DOHH2 (cell line): ENCODE measurements at regions not wholly inside any gene's neighbourhood (a gene's known extent, or its start where the extent isn't known, plus 50 kb on each side); places are given as distances from the start of the nearest gene placed in this dataset.

Experiments used
- H3F3A ChIP-seq: fragments of 200-600 bp; sonication (generic), shearing (Covaris generic); 2 replicates; pipeline ENCODE4 v1.6.0; 2016; ENCODE audit warnings: antibody characterized with exemption, mild to moderate bottlenecking; ENCODE audit not compliant: control insufficient read depth, insufficient read depth
- H3K27ac ChIP-seq: fragments of 200-600 bp; sonication (generic); 2 replicates; pipeline ENCODE4 v1.5.1; 2014; ENCODE audit warnings: low read depth, mild to moderate bottlenecking, low read length, moderate library complexity
- H3K27me3 ChIP-seq: fragments of 200-600 bp; sonication (generic); 2 replicates; pipeline ENCODE4 v1.6.1; 2014; ENCODE audit warnings: mild to moderate bottlenecking, low read length, mixed read lengths; ENCODE audit not compliant: control insufficient read depth
- H3K36me3 ChIP-seq: fragments of 200-600 bp; sonication (generic); 2 replicates; pipeline ENCODE4 v1.6.1; 2014; ENCODE audit warnings: mild to moderate bottlenecking, low read length, moderate library complexity, mixed read lengths; ENCODE audit not compliant: control insufficient read depth
- H3K4me1 ChIP-seq: fragments of 200-600 bp; sonication (generic); 2 replicates; pipeline ENCODE4 v1.6.1; 2014; ENCODE audit warnings: mild to moderate bottlenecking, low read length, mixed read lengths; ENCODE audit not compliant: control insufficient read depth
- H3K4me2 ChIP-seq: fragments of 200-600 bp; sonication (generic); 2 replicates; pipeline ENCODE4 v1.6.0; 2014; ENCODE audit warnings: mild to moderate bottlenecking, low read length, moderate library complexity
- H3K4me3 ChIP-seq: fragments of 200-600 bp; sonication (generic); 2 replicates; pipeline ENCODE4 v1.5.1; 2014; ENCODE audit warnings: mild to moderate bottlenecking, low read length, mixed read lengths
- H3K79me2 ChIP-seq: fragments of 200-600 bp; sonication (generic); 2 replicates; pipeline ENCODE4 v1.6.1; 2014; ENCODE audit warnings: mild to moderate bottlenecking, low read length, mixed read lengths; ENCODE audit not compliant: control insufficient read depth
- H3K9me2 ChIP-seq: fragments of 200-600 bp; sonication (generic); replicated peaks from 2 replicates; pipeline ENCODE4 v1.6.1; 2014; ENCODE audit warnings: mild to moderate bottlenecking, low read length, mixed read lengths; ENCODE audit not compliant: control insufficient read depth
- H3K9me3 ChIP-seq: fragments of 200-600 bp; sonication (generic); 2 replicates; pipeline ENCODE4 v1.6.1; 2014; ENCODE audit warnings: antibody characterized with exemption, low read length, mixed read lengths; ENCODE audit not compliant: control insufficient read depth, insufficient read depth
- H4K20me1 ChIP-seq: fragments of 200-600 bp; sonication (generic); 2 replicates; pipeline ENCODE4 v1.6.0; 2014; ENCODE audit warnings: low read depth, mild to moderate bottlenecking, antibody characterized with exemption, low read length, moderate library complexity; ENCODE audit not compliant: control insufficient read depth, insufficient read depth
- CTCF ChIP-seq: fragments of 200-600 bp; sonication (generic); IDR thresholded peaks from one replicate; pipeline ENCODE4 v1.5.1; 2014; ENCODE audit warnings: antibody characterized with exemption, mild to moderate bottlenecking, low read depth, low read length; ENCODE audit not compliant: poor library complexity, severe bottlenecking
- EZH2phosphoT487 ChIP-seq: fragments of 200-600 bp; sonication (generic); IDR thresholded peaks from 2 replicates; pipeline ENCODE4 v1.6.1; 2017; ENCODE audit warnings: borderline replicate concordance, mild to moderate bottlenecking, antibody characterized with exemption, low read length, moderate library complexity, mixed read lengths

GRCh38 chr5:104024538-104024937 is 461.9 kb upstream of the NUDT12 start:
- Histone ChIP-seq H3K4me1 (no peaks in the 10 kb centered on the region), H3K27ac (no peak overlapping the region), H3K4me3 (no peak overlapping the region), H3K36me3 (no peaks in the 10 kb centered on the region), H3K79me2 (no peaks in the 10 kb centered on the region), H3K9me2 (no peaks in the 10 kb centered on the region), H3K27me3 (no peaks in the 10 kb centered on the region), H4K20me1 (no peaks in the 10 kb centered on the region), H3K4me2 (no peak overlapping the region), H3K9me3 (peaks cover 2% of the 10 kb centered on the region; the same call in 1 of the 2 replicates), H3F3A (no peaks in the 10 kb centered on the region)
- no peak for TF ChIP-seq CTCF
- TF ChIP-seq EZH2phosphoT487: no peak

- TF ChIP-seq EZH2phosphoT487: no peak
- no peak for TF ChIP-seq CTCF
- no peaks in the 10 kb centered on the region for H3K27me3 ChIP-seq
- H3F3A ChIP-seq: no peaks in the 10 kb centered on the region
- H4K20me1 ChIP-seq: no peaks in the 10 kb centered on the region
- H3K36me3 ChIP-seq: no peaks in the 10 kb centered on the region
- H3K9me2 ChIP-seq: no peaks in the 10 kb centered on the region
- H3K27ac ChIP-seq: no peak overlapping the region
- H3K4me3 ChIP-seq: no peak overlapping the region
- H3K9me3 ChIP-seq: peaks cover 2% of the 10 kb centered on the region; the same call in 1 of the 2 replicates
- H3K4me1 ChIP-seq: no peaks in the 10 kb centered on the region
- H3K4me2 ChIP-seq: no peak overlapping the region
- H3K79me2 ChIP-seq: no peaks in the 10 kb centered on the region
Observed at GRCh38 chr5:104023739-104024138, 461.1 kb upstream of the NUDT12 start.

GRCh38 chr5:104019956-104020355 is 457.4 kb upstream of the NUDT12 start:
- no peak overlapping the region for H3K27ac ChIP-seq
- no peaks in the 10 kb centered on the region for H3K27me3 ChIP-seq
- no peaks in the 10 kb centered on the region for H3K4me1 ChIP-seq
- no peaks in the 10 kb centered on the region for H3F3A ChIP-seq
- H4K20me1 ChIP-seq: no peaks in the 10 kb centered on the region
- no peaks in the 10 kb centered on the region for H3K9me3 ChIP-seq
- TF ChIP-seq EZH2phosphoT487 (no peak), CTCF (no peak)
- H3K79me2 ChIP-seq: no peaks in the 10 kb centered on the region
- no peak overlapping the region for H3K4me2 ChIP-seq
- no peaks in the 10 kb centered on the region for H3K36me3 ChIP-seq
- no peak overlapping the region for H3K4me3 ChIP-seq
- no peaks in the 10 kb centered on the region for H3K9me2 ChIP-seq

- Histone ChIP-seq H3K4me3 (no peak overlapping the region), H3K79me2 (no peaks in the 10 kb centered on the region), H3K36me3 (no peaks in the 10 kb centered on the region), H3K4me1 (no peaks in the 10 kb centered on the region), H3K9me2 (no peaks in the 10 kb centered on the region), H3F3A (no peaks in the 10 kb centered on the region), H3K27me3 (no peaks in the 10 kb centered on the region), H3K27ac (no peak overlapping the region), H3K4me2 (no peak overlapping the region), H3K9me3 (no peaks in the 10 kb centered on the region), H4K20me1 (no peaks in the 10 kb centered on the region)
- no peak for TF ChIP-seq CTCF
- TF ChIP-seq EZH2phosphoT487: no peak
Observed at GRCh38 chr5:104018299-104018698, 455.7 kb upstream of the NUDT12 start.
